NB4 (cell line): ENCODE measurements at regions not wholly inside any gene's neighbourhood (a gene's known extent, or its start where the extent isn't known, plus 50 kb on each side); places are given as distances from the start of the nearest gene placed in this dataset.

Experiments
- CTCF ChIP-seq: IDR thresholded peaks from one replicate; pipeline ENCODE4 v1.5.1; 2012; ENCODE audit warnings: low read depth, low read length
- MAX ChIP-seq: IDR thresholded peaks from 2 replicates; pipeline ENCODE4 v1.6.1; 2011; ENCODE audit warnings: low read depth, low read length
- POLR2A ChIP-seq: IDR thresholded peaks from 2 replicates; pipeline ENCODE4 v1.6.1; 2011; ENCODE audit warnings: mild to moderate bottlenecking; ENCODE audit not compliant: insufficient read length; ENCODE audit errors: extremely low read depth

- TF ChIP-seq MAX (no peak), CTCF (no peak), POLR2A (no peak)
Measured at GRCh38 chr3:194757647-194758061, 72.0 kb downstream of the FAM43A start.
